Keratinocyte (primary cell): ENCODE measurements at regions not wholly inside any gene's neighbourhood (a gene's known extent, or its start where the extent isn't known, plus 50 kb on each side); places are given as distances from the start of the nearest gene placed in this dataset.

Experiments used
- DNase-seq: peaks from one replicate; pipeline ENCODE4 v3.0.0-alpha.2; 2011; ENCODE audit warnings: low read depth, missing footprints, low spot score
- FAIRE-seq: peaks from 2 replicates; lab custom pipeline; 2011; peaks lifted over from hg19 to GRCh38; lab: Jason Lieb, UNC
- H2AFZ ChIP-seq: 2 replicates; pipeline ENCODE4 v1.6.0; 2012; ENCODE audit warnings: low read length, control low read depth, inconsistent platforms; ENCODE audit not compliant: control insufficient read depth
- H3K27ac ChIP-seq: 2 replicates; pipeline ENCODE4 v1.5.1; 2011; ENCODE audit warnings: low read length; ENCODE audit not compliant: control insufficient read depth, insufficient read depth
- H3K27me3 ChIP-seq: 3 replicates; pipeline ENCODE4 v1.6.0; 2011; ENCODE audit warnings: low read length; ENCODE audit not compliant: control insufficient read depth, insufficient read depth; ENCODE audit errors: extremely low read depth
- H3K36me3 ChIP-seq, 2 experiments: 2 replicates in 1 of 2; 3 replicates in 1 of 2; pipeline ENCODE4 v1.5.1; 2011; ENCODE audit warnings: low read length in 2 of 2, mild to moderate bottlenecking in 1 of 2; ENCODE audit not compliant: control insufficient read depth in 2 of 2, insufficient read depth in 2 of 2; ENCODE audit errors: extremely low read depth in 1 of 2
- H3K4me1 ChIP-seq: 3 replicates; pipeline ENCODE4 v1.5.1; 2011; ENCODE audit warnings: low read length; ENCODE audit not compliant: control insufficient read depth, insufficient read depth; ENCODE audit errors: extremely low read depth
- H3K4me2 ChIP-seq: 3 replicates; pipeline ENCODE4 v1.6.0; 2011; ENCODE audit warnings: low read depth, low read length; ENCODE audit not compliant: control insufficient read depth, insufficient read depth; ENCODE audit errors: extremely low read depth
- H3K4me3 ChIP-seq, 3 experiments: fragments of 200-600 bp in 1 of 3; sonication (generic) in 1 of 3; 2 replicates in 2 of 3; 3 replicates in 1 of 3; pipeline ENCODE4 v1.5.1; 2011 to 2016; ENCODE audit warnings: low read length in 3 of 3, mild to moderate bottlenecking in 3 of 3, control low read depth in 2 of 3, inconsistent platforms in 1 of 3, low read depth in 1 of 3, mixed read lengths in 1 of 3, mixed run types in 1 of 3, moderate library complexity in 1 of 3; ENCODE audit not compliant: control insufficient read depth in 2 of 3, insufficient read depth in 2 of 3; ENCODE audit errors: extremely low read depth in 1 of 3
- H3K79me2 ChIP-seq: 2 replicates; pipeline ENCODE4 v1.6.0; 2012; ENCODE audit warnings: low read length; ENCODE audit not compliant: control insufficient read depth, insufficient read depth
- H3K9ac ChIP-seq: 3 replicates; pipeline ENCODE4 v1.6.0; 2011; ENCODE audit warnings: low read length; ENCODE audit not compliant: control insufficient read depth, insufficient read depth; ENCODE audit errors: extremely low read depth
- H3K9me1 ChIP-seq: 3 replicates; pipeline ENCODE4 v1.6.0; 2011; ENCODE audit warnings: low read length; ENCODE audit not compliant: control insufficient read depth, insufficient read depth; ENCODE audit errors: extremely low read depth
- H3K9me3 ChIP-seq: 2 replicates; pipeline ENCODE4 v1.5.1; 2012; ENCODE audit warnings: low read depth, low read length; ENCODE audit not compliant: control insufficient read depth
- H4K20me1 ChIP-seq: 3 replicates; pipeline ENCODE4 v1.6.0; 2011; ENCODE audit warnings: low read length; ENCODE audit not compliant: control insufficient read depth, insufficient read depth; ENCODE audit errors: extremely low read depth
- EZH2 ChIP-seq: IDR thresholded peaks from one replicate; pipeline ENCODE4 v1.6.1; 2012; ENCODE audit warnings: inconsistent platforms, mild to moderate bottlenecking, low read length, moderate library complexity
- dilution Hi-C: fragments of 300-500 bp; cut with MboI; formaldehyde crosslinking; loops from one replicate; pipeline ENCODE4 v1.7.0; 2020; ENCODE audit warnings: low sequenced_read_pairs; ENCODE audit not compliant: extremely low pct_ligation_motif_present
- TF ChIP-seq, protein P1 (sequence below), 3 experiments: IDR thresholded peaks in 1 of 3; conservative IDR thresholded peaks in 1 of 3; optimal IDR thresholded peaks in 1 of 3; 2 replicates in 2 of 3; 3 replicates in 1 of 3; pipeline versions ENCODE3 to v1.5.1; 2011; ENCODE audit warnings: low read length in 3 of 3, mild to moderate bottlenecking in 3 of 3, moderate library complexity in 2 of 3, control low read depth in 1 of 3, inconsistent platforms in 1 of 3; ENCODE audit not compliant: insufficient read depth in 2 of 3; ENCODE audit errors: extremely low read depth in 1 of 3

DNA sequence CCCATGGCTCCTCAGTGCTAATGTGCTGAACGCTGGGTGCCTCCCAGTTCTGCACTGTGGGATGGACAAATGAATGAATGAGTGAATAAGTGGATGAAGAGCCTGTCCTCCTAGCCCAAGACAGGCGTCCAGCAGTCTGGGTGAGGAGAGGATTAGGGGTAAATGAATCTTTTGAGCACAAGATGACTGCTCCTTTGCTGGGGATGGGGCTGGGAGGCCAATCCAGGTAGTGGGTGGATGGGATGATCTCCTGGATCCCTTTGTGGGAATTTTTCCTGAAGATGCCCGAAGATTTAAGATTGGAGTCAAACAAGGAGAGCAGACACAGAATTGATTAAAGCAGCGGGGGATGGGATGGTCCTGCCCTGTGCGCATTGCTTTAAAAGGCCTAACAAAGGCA lies 65.3 kb upstream of the MLN start:
- Histone ChIP-seq H3K4me3 (no peak overlapping the region), H3K9ac (no peak overlapping the region), H3K9me3 (no peaks in the 10 kb centered on the region), H3K27ac (no peak overlapping the region), H3K36me3 (no peaks in the 10 kb centered on the region), H3K4me2 (no peak overlapping the region), H2AFZ (no peak overlapping the region), H3K79me2 (no peaks in the 10 kb centered on the region), H3K4me1 (no peaks in the 10 kb centered on the region), H3K27me3 (peaks cover 17% of the 10 kb centered on the region), H3K9me1 (no peaks in the 10 kb centered on the region), H4K20me1 (no peaks in the 10 kb centered on the region)
- dilution Hi-C loops = no loop called here
- DNase-seq (no peak), FAIRE-seq (no peak)
- TF ChIP-seq, protein P1, sequence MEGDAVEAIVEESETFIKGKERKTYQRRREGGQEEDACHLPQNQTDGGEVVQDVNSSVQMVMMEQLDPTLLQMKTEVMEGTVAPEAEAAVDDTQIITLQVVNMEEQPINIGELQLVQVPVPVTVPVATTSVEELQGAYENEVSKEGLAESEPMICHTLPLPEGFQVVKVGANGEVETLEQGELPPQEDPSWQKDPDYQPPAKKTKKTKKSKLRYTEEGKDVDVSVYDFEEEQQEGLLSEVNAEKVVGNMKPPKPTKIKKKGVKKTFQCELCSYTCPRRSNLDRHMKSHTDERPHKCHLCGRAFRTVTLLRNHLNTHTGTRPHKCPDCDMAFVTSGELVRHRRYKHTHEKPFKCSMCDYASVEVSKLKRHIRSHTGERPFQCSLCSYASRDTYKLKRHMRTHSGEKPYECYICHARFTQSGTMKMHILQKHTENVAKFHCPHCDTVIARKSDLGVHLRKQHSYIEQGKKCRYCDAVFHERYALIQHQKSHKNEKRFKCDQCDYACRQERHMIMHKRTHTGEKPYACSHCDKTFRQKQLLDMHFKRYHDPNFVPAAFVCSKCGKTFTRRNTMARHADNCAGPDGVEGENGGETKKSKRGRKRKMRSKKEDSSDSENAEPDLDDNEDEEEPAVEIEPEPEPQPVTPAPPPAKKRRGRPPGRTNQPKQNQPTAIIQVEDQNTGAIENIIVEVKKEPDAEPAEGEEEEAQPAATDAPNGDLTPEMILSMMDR (optimal IDR thresholded peaks at IDR 0.05 in 1 of 3, IDR thresholded peaks at IDR 0.05 in 1 of 3, conservative IDR thresholded peaks at IDR 0.05 in 1 of 3; ENCODE audit: extremely low read depth in 1 of 3, insufficient read depth in 2 of 3, low read length in 3 of 3) = no peak
- TF ChIP-seq EZH2 = no peak

- dilution Hi-C loops = no loop called here
- H3K4me3 ChIP-seq = no peak overlapping the region
- TF ChIP-seq, protein P1 (optimal IDR thresholded peaks at IDR 0.05 in 1 of 3, IDR thresholded peaks at IDR 0.05 in 1 of 3, conservative IDR thresholded peaks at IDR 0.05 in 1 of 3; ENCODE audit: extremely low read depth in 1 of 3, insufficient read depth in 2 of 3, low read length in 3 of 3) = no peak
- TF ChIP-seq EZH2 = no peak
- no peaks in the 10 kb centered on the region for H3K9me1 ChIP-seq
- H3K27me3 ChIP-seq = peaks cover 16% of the 10 kb centered on the region
- no peak overlapping the region for H3K9ac ChIP-seq
- DNase-seq (no peak), FAIRE-seq (no peak)
- H3K27ac ChIP-seq = no peak overlapping the region
- no peaks in the 10 kb centered on the region for H4K20me1 ChIP-seq
- no peaks in the 10 kb centered on the region for H3K4me1 ChIP-seq
- H2AFZ ChIP-seq = no peak overlapping the region
- H3K9me3 ChIP-seq = no peaks in the 10 kb centered on the region
- no peaks in the 10 kb centered on the region for H3K79me2 ChIP-seq
- H3K4me2 ChIP-seq = no peak overlapping the region
- H3K36me3 ChIP-seq = no peaks in the 10 kb centered on the region
These were observed 64.3 kb upstream of the MLN start for GRCh38 chr6:33868141-33868540.
